ENCODE measurements at regions not wholly inside any gene's neighbourhood (a gene's known extent, or its start where the extent isn't known, plus 50 kb on each side); places are given as distances from the start of the nearest gene placed in this dataset.
"Not testable (repeated sequence)": the region's sequence is repeated elsewhere in the genome, so short reads cannot be mapped to it uniquely, and the experiment has no call there.

DNA sequence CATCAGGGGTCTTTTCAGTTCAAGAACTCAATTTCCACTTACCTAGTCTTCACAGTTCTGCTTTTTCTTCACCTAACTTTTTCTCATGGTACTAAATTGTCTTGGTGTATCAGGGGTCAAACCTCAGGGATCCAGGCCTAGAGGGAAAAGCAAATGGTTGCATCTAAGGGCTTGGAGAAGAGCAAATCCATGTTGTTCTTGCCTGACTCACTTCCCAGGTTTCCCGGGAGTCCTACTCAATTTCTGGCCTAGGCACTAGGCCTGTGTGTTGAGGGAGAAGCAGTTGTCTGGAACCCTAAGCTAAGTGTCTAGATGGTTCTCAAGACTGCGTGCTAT lies 191.9 kb upstream of the STK26 start:
- no peak for DNase-seq

DNA sequence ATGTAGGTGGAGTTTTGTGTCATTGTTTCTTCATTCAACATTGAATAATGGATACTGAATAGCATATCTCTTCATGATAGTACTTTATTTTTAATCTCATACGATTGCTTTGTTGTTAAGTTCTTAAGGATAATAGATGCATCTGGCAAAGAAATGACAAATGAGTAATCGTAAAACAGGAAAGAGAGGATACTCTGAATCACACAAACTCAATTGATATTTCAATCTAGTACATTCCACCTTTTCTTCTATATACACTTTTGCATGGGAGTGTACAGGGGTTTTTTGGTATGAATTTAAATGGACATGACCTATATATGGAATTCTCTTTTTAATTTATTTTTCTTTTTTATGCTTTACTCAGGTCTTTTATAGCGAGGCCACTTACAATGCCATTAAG lies 186.9 kb upstream of the STK26 start:
- no peak for DNase-seq

DNA sequence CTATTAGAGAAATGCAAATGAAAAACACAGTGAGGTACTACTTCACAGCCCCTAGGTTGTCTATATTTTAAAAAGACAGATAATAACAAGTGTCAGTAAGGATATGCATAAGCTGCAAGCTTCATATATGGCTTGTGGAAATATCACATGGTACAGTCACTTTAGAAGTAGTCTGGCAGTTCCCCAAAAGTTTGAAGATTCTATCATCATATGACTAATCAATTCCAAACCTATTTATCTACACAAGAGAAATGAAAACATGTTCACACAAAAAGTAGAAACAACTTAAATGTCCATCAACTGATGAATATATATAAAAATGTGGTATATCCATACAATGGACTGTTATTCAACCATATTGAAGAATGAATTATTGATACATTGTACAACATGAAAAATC lies 185.8 kb upstream of the STK26 start:
- no peak for DNase-seq

DNA sequence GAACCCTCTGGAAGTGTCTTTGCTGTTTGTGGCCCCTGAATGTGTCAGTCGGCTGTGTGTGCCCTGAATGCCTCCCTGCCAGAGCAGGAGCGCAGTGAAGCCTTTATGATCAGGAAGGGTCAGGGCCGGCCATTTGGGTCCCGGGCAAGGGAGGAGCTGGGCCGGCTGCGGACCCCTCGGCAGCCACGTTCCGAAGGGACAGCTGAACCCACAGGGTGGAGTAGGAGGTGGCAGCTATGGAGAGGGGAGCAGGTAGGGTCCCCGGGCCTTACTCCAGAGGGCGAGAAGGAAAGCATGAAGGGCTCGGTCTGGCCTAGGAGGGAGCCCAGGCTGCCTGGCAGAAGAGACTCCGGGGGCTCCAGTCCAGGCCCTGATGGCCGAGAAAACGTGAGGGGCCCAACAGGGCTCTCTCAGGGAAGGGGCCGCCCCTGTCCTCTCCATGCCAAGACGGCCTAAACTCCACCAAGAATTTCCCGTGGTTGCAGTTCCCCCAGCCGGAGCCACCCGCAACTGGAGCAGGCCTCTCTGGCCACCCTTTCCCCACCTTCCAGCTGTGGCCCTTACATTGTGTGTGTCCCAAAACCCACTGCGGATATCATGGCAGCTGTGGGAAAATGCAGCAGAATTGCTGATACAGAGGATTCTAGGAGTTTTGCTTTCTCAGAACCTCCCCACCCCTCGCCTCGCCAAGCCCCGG lies 182.2 kb upstream of the STK26 start:
- DNase-seq, result no peak

DNA sequence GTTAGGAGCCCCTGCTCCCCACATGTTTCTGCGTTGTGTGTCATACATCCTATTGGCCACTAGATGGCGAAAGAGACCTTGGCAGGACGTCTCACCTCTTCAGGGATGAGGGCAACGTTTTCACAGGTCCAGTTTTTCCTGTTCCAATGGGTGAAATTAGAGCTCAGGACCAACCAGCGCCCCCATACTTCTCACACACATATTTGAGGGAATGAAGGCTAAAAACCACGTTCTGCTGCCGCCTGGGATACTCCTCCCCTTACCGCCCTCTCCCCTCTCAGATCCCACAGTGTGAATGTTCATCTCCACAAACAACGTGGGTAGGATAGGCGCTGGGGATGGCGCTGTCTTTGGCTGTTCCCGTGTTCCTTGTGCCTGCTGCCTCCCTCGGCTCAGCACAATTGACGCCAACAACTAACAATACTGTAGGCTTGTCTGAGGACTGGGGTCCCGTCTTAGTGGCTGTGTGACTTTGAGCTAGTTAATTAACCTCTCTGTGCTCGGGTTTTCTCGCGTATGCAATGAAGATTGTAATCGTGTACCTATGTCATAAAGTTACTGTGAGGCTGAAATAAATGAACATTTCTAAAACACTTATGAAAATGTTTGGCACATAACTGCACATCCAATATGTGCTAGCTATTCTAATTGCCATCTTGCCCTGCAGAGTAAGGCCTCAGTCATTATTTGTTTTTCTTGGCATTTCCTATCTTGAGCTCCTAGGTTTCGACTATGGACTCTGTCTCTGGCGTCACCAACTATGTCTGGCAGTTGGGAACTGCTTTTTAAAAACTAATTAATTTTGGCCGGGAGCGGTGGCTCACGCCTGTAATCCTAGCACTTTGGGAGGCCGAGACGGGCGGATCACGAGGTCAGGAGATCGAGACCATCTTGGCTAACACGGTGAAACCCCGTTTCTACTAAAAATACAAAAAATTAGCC lies 181.3 kb upstream of the STK26 start:
- peak; percentile 37 for DNase-seq

DNA sequence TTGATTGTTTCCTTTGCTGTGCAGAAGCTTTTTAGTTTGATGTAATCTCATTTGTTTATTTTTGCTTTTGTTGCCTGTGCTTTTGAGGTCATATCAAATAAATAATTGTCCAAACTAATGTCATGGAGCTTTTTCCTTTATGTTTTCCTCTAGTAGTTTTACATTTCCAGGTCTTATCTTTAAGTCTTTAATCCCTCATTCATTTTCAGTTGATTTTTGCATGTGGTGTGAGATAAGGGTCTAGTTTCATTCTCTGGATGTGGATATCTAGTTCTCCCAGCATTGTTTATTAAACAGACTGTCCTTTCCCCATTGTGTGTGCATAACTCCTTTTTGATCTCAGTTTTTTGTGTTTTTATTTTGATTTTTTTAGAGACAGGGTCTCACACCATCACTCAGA lies 179.1 kb upstream of the STK26 start:
- DNase-seq, result no peak

DNA sequence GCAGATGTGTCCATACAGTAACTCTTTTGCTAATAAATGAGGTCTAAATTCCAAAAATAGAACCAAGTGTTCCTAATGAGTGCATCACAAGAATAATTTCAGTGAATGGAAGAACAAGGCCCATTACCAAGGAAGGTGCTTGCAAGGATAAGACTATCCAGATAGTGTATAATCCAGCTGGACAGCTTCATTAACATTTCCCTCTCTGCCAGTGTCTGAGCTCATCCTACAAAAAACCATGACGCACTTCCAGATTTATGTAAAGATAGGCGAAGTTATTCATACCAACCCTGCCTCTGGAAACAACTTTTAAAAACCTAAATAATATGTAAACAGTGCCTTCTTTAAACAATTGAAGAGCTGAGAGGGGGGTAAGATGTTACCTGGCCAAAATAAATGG lies 177.9 kb upstream of the STK26 start:
- DNase-seq, result no peak

DNA sequence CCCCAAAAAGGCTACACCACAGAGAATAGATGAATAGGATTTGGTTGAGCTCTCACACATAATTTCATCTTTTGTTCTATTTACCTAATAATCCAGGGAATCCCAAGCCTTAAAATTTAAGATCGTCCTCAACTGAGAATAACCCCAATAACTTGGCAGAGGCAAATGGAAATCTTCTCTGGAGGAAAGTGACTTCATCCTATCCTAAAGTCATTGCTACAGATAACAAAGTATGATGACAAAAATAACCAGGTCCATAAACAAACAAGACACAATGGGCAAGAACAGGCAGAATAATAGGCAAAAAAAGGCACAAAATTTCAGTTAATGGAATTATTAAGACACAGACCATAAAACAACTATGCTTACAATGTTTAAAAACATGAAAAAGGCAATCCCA lies 177.3 kb upstream of the STK26 start:
- DNase-seq, result no peak

DNA sequence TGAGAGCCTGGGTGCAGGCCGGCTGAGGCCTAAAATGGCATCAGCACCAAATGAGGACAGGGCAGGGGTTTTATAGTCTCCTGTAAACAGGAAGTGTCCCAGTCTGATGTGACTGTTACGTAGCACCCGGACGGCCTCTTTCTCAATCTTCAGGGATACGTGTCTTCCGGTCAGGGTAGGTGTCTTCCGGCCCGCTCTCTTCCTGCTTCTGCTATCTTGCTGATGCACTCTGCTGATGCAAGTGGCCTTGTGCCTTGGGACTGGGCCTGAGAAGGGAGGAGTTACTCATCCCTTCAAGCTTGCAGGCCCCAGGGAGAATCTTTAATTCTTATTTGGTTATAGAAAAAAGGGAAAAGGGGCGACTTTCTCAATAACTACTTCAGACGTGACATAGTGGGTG lies 172.1 kb upstream of the STK26 start:
- DNase-seq, result not testable (repeated sequence)

DNA sequence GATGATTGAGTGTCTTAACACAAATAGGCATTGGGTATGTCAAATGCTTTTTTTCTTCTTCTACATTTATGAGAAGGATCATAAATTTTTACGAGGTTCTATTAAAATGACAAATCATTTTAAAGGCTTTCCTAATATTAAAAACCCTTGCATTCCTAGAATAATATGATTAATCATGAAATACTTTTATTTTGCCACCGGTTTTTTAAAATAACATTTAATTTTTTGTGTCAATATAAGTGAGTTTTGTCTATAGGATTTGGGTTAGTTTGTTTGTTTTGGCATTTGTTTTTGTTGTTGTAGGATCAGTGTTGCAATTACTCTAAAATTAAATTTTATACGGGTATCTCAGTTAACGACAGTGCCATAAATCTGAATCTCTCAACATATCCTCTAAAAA lies 169.7 kb upstream of the STK26 start:
- no peak for DNase-seq

DNA sequence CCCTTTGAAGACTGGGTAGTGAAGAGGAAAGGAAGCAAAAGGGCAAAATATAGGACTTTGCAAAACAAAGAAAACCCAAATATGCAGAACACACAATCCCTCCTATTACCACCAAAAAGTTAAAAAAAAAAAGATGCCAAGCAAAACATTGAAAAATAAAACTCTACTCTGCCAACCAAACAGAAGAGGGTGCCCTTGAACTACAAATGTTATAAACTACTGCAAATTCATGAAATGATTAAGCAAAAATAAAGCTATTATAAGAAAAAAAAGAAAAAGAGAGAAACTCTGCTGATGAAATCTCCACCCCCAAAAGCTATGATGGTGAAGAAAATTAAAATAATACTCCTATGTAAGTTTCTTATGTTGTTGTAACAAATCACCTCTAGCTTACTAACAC lies 168.5 kb upstream of the STK26 start:
- no peak for DNase-seq

DNA sequence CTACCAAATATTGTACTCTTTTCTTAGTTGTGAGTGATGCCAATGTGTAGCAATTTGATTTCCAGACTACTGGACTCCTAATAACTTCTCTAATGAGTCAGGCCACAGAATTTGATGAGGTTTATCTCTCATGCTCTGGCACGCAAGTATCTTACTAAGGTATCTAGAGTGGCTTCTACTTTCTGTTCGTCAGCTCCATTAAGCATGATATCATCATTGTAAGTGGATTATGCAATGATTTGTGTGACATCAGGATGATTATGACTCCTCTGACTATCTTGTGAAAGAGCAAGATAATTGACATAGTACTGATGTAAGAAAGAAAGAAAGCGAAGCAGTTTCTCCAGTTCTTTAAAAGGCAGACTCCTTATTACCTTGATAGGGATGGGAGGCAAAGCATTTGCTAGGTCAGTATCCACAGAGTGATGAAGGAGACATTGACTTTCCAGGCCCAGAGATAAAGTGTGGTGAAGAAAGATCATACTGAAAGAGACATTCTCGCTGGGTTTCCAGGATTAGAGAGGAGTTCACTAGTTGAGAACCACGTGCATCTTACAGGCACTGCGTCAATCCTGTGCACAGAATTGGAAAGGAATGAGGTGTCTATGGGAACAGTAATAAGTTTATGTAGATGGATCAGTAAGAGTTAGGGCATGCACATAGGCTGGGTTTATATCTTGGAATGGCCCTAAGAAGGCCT lies 161.9 kb upstream of the STK26 start:
- DNase-seq, result no peak

DNA sequence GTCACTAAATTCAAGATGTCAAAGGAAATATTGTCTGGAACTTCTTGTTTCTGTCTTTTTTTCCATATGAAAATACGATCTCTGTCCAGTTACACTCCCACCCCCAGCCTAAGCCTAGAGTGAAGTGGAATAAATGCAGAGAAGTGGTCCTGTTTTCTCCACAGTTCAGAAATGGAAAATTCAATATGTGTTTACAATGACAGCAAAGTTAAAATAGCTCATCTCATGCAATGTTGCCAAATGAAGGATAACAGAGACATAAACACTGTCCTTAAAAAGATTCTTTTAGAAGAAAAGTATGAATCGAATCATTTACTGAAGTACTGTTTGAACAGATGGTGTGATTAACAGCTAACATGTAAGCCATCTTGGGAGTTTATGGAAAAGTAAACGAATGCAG lies 160.8 kb upstream of the STK26 start:
- no peak for DNase-seq

DNA sequence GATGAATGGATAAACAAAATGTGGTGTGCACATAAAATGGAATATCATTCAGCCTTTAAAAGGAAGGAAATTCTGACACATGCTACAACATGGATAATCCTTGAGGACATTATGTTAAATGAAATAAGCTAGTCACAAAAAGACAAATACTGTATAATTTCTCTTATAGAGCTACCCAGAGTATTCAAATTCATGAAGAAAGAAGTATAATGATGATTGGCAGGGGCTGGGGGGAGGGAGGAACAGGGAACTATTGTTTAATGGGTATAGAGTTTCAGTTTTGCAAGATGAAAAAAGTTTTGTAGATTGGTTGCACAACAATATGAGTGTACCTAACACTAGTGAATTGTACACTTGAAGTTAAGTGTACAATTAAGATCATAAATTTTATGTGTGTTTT lies 153.9 kb upstream of the STK26 start:
- no peak for DNase-seq

DNA sequence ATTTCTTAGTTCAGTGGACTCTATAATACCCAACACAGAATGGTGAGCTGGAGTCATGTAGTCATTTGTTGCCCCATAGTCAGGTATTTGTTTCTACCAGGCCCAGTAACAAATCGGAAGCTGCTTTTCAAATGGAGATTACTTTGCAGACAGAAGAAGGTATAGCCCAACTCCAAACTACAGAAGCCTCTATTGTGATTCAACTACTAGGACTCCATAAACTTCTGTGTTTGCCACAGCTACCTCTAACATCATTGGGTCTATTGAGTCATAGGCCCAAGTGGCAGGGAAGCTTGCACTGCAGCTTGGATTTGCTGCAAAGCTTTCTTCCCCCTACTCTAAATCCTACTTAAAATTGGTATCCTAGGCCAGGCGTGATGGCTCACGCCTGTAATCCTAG lies 148.8 kb upstream of the STK26 start:
- no peak for DNase-seq

DNA sequence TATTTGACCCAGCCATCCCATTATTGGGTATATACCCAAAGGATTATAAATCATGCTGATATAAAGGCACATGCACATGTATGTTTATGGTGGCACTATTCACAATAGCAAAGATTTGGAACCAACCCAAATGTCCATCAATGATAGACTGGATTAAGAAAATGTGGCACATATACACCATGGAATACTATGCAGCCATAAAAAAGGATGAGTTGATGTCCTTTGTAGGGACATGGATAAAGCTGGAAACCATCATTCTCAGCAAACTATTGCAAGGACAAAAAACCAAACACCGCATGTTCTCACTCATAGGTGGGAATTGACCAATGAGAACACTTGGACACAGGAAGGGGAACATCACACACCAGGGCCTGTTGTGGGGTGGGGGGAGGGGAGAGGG lies 147.3 kb upstream of the STK26 start:
- not testable (repeated sequence) for DNase-seq

DNA sequence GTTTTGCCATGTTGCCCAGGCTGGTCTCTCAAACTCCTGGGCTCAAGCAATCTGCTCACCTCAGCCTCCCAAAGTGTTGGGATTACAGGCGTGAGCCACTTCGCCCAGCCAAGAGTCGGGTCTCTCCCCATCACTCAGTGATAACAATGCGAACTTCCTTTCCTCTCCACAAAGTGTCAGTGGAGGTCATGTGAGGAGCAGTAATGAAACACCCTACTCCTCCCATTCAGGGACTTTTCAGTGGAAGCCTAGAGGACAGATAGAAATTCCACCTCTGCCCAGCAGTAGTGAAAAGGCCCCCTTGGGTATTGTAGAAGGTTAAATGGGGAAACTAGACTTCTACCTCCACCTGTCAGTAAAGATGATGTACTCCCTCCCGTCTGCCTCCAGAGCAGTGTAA lies 141.9 kb upstream of the STK26 start:
- DNase-seq, result no peak

DNA sequence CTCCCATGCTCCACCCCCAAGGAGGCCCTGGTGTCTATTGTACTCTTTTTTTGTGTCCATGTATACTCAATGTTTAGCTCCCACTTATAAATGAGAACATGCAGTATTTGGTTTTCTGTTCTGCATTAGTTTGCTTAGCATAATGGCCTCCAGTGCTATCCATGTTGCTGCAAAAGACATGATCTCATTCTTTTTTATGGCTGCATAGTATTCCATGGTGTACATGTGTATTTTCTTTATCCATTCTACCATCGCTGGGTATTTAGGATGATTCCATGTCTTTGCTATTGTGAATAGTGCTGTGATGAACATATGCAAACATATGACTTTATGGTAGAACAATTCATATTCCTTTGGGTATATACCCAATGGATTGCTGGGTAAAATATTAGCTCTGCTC lies 138.1 kb upstream of the STK26 start:
- not testable (repeated sequence) for DNase-seq

DNA sequence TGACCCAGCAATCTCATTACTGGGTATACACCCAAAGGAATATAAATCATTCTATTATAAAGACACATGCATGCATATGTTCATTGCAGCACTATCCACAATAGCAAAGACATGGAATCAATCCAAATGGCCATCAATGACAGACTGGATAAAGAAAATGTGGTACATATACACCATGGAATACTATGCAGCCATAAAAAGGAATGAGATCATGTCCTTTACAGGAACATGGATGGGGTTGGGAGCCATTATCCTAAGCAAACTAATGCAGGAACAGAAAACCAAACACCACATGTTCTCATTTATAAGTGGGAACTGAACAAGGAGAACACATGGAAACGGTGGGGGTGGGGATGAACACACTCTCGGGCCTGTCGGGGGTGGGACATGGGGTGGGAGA lies 129.2 kb upstream of the STK26 start:
- not testable (repeated sequence) for DNase-seq

DNA sequence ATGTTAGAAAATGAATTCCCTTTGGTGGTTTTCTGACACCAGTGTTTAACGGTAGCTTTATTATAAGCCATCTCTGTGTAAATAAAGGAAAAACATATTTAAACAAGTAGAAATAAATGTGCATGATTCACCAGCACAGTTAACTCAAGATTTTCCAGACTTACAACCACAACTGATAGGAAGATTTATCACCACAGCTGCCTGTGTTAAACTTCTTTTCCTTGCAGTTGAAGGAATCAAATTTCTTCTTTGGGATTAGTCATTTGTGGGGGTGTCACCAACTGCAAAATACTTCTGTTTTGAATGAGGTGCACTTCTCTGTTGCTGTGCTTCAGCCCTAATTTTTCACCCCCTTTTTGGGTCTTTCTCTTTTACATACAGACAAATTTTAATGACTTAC lies 128.1 kb upstream of the STK26 start:
- DNase-seq, result no peak

DNA sequence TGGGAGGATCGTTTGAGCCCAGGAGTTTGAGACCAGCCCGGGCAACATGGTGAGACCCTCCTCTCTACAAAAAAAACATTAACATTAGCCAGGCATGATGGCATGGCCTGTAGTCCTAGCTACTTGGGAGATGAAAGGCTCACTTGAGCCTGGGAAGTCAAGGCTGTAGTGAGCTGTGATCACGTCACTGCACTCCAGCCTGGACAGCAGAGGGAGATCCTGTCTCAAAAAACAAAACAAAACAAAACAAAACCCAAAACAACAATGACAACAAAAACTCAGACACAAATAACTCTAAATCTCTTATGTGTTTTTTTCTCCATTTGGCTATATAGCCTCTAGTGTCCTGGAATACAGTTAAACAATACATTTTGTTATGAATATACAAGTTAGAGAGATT lies 127.3 kb upstream of the STK26 start:
- no peak for DNase-seq

DNA sequence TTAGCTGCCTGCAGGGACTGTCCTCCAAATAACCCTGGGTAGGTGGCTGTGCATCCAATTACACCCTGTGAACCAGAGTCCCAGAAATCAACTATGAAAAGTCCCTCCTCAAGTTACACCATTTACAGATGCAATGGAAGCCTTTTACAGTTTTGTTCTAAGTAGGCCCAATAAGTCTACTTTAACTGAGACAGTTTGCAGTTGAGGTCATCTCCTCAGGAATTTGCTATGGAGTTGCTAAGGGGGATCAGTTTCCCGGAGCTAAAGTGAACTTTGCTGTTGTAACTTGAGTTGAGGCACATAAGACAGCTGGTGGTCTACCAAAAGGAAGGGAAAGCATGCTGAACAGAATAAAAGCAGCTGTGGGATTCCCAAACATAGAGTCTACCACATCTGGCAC lies 121.6 kb upstream of the STK26 start:
- no peak for DNase-seq

DNA sequence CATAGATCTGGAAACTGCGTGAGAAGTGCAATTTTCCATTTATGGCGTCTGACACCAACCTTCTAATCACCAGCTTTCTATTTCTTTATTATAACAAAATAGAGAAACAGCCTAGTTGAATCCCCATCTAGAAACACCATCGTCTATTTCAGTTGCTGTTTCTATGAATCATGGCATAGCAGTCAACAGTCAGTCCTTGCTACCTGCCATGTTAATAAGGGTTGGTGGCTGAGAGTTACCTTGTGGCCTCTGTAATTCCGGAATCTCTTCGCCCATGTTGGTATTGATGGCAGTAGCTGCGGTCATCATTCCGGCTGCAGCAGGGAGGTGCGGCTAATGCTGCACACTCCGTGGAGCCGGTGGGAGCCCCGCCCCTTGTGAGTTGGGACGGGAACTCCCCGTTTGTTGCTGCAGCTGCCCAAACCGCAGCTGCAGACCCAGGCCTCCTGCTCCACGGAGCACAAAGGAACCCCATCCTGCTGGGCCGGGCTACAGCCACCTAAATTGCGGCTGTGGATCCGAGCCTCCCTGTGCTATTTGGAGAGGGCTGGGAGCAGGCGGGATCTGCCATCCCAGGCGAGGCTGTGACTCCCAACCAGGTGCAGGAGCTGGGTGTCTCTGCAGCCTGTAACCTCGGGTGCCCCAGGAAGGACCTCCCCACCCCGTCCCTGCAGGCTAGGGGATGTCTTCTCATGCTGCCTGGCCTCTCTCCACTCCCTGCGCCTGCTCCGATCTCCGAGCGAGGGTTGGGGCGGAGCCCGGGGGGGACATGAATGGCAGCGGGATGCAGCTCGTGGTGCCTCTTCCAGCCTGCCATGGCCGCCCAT lies 115.4 kb upstream of the STK26 start:
- DNase-seq, result no peak
